ENCODE measurements at regions not wholly inside any gene's neighbourhood (a gene's known extent, or its start where the extent isn't known, plus 50 kb on each side); places are given as distances from the start of the nearest gene placed in this dataset.

DNA sequence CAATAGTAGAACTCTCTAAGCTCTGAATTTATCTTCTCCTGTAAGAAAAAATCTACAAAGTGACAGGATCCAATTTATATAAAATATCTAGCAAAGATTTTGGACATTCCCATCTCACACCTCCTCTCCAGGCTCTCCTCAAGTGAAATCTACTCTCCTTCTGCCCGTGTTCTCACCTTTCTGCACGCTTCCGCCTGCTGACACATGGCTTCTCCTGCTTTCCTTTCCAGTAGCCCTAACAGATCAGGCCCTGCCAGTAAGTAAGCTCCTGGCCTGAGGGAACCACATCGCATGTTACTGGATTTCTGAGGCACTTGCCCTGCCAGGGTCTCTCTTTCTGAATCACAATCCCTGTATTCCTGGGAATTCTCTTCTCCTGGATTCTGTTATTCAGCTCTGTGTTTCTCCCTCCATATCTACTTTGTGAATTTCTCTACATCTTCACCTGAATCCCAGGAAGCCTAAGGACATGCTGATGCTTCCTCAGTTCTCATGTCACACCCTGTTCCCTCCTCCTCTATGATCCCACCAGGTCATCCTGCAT, 53.3 kb upstream of the TOP3B start:
- DNase-seq (ENCODE audit: low spot score) = no peak
- in situ Hi-C loops (cut with MboI; ENCODE audit: low pct_unique_long_range_greater_than_20kb, low sequenced_read_pairs, unreplicated experiment) = loop anchor here (10.0 kb wide), 1 partner anchor 899 kb away; no protein-coding TSS in a partner anchor
- TF ChIP-seq, protein P1, sequence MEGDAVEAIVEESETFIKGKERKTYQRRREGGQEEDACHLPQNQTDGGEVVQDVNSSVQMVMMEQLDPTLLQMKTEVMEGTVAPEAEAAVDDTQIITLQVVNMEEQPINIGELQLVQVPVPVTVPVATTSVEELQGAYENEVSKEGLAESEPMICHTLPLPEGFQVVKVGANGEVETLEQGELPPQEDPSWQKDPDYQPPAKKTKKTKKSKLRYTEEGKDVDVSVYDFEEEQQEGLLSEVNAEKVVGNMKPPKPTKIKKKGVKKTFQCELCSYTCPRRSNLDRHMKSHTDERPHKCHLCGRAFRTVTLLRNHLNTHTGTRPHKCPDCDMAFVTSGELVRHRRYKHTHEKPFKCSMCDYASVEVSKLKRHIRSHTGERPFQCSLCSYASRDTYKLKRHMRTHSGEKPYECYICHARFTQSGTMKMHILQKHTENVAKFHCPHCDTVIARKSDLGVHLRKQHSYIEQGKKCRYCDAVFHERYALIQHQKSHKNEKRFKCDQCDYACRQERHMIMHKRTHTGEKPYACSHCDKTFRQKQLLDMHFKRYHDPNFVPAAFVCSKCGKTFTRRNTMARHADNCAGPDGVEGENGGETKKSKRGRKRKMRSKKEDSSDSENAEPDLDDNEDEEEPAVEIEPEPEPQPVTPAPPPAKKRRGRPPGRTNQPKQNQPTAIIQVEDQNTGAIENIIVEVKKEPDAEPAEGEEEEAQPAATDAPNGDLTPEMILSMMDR (IDR thresholded peaks at IDR 0.05; ENCODE audit: extremely low read depth, insufficient read depth, missing control alignments) = no peak

DNA sequence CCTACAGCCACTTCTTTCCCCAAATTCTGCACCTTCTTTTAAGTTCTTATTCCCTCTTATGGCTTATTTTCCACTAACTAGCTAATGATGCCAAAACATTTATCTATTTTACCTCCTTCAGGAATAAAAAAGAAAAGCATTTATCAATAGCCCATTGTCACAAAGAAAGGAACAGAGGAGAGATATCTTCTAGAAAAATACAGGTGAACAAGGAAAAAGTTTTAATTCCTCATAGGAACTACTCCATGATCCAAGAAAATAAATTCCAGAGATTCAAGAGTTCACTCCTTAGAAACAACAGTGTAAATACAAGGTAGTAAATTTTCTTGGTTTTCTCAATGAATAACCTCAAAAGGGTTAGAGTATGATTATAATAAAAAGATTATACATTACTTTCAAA, 52.6 kb upstream of the TOP3B start:
- TF ChIP-seq, protein P1 (IDR thresholded peaks at IDR 0.05; ENCODE audit: extremely low read depth, insufficient read depth, missing control alignments) = no peak
- in situ Hi-C loops (cut with MboI; ENCODE audit: low pct_unique_long_range_greater_than_20kb, low sequenced_read_pairs, unreplicated experiment) = loop anchor here (10.0 kb wide), 1 partner anchor 900 kb away; no protein-coding TSS in a partner anchor
- no peak for DNase-seq (ENCODE audit: low spot score)

DNA sequence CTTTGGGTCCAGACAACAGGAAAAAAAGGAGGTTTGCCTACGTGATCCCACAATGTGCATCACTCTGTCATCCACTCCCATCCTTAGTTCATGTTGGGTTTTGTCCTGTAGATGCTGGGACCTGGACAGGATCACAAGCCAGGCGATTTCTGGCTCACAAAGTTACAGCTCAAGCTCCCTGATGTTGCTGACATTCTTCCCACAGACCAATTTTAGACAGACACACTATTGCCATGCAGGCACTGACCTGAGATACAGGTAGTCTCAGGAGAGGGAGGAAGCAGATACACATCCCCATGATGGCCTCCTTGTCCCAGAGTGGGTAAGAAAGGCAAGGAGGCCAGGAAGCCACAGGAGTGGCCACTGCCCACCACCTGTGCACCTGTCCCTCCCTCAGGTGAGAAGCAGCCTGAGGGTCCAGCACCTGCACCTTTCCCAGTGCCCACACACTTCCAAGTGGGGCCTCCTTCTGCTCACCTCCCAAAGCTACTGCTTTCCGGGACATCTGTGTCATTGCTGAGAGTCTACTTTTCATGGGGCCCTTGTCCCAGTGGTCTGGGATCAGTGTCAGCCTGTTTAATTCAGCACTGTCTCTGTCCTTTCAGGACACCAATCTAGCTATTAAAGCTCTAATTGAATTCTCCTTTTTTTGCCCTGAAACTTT, 52.0 kb upstream of the TOP3B start:
- in situ Hi-C loops (cut with MboI; ENCODE audit: low pct_unique_long_range_greater_than_20kb, low sequenced_read_pairs, unreplicated experiment) = loop anchor here (10.0 kb wide), 1 partner anchor 900 kb away; no protein-coding TSS in a partner anchor
- DNase-seq (ENCODE audit: low spot score) = no peak
- TF ChIP-seq, protein P1 (IDR thresholded peaks at IDR 0.05; ENCODE audit: extremely low read depth, insufficient read depth, missing control alignments) = no peak

DNA sequence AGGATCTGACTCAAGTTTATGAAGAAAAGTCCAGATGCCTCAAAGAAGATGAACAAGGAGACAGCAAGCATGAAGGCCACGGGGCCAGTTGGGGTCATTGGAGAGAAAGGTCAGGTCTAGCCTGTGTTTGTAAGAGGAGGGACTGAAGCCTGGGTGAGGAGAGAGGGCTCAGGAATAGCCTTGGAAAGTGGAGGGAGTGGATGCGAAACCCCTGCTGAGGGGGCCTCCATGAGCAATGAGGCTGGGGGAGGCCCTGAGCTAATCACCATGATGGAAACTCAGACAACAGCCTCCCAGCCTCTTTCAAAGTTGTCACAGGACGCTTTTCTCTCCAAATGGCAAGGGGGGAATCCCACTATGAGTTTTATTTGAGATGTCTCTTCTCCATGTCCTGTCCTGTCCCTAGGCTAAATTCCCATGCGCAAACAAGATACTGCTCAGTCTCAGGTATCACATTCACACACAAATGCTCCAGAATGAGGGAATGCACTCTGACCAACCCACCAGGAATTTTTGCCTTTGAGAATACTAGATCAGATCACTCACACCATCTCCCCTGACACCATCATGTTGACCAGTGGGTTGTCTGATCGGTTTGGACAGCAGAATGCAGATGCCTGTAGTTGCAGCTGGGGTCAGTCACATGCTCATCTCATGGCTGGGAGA, 51.3 kb upstream of the TOP3B start:
- TF ChIP-seq, protein P1 (IDR thresholded peaks at IDR 0.05; ENCODE audit: extremely low read depth, insufficient read depth, missing control alignments) = no peak
- in situ Hi-C loops (cut with MboI; ENCODE audit: low pct_unique_long_range_greater_than_20kb, low sequenced_read_pairs, unreplicated experiment) = loop anchor here (10.0 kb wide), 1 partner anchor 901 kb away; no protein-coding TSS in a partner anchor
- no peak for DNase-seq (ENCODE audit: low spot score)

DNA sequence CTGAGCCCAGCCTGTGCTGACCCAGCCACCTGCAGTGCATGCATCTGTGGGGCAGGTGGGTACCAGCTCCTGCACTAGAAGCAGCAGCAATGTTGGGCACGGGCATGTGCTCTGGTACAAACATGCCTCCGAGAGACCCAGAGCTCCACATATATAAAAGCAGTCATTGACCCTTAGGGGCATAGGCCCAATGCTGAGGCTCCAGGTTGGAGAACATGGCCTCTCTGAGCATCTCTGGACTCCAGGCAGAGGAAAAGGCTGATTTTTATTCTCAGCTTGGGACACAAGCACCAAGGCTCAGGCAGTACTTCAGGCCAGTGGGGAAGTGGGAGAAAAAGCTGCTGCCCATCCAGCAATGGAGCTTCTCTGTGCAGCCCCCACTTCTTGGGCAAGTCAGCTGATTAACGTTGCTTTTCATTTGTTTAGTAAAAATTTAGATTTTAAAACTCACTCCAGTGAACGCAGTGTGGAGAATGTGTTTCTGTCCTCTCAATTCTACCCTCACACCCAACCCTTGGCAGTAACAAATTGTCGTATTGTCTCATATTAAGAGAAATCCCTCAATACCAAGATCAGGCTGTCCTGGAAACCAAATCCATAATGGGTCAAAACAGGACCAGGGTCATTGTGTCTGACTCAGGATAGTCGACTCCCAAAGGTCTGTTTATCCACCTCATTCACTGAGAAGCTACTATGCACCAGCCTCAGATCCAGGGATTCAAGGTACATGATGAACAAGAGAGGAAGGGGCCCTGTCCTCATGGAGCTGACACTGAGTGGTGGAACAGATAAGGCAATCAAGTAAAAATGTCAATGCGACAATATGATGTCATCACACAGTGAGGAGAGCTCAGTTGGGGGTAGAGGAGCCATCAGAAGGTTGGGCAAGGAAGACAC, 50.6 kb upstream of the TOP3B start:
- in situ Hi-C loops (cut with MboI; ENCODE audit: low pct_unique_long_range_greater_than_20kb, low sequenced_read_pairs, unreplicated experiment) = loop anchor here (10.0 kb wide), 1 partner anchor 902 kb away; no protein-coding TSS in a partner anchor
- TF ChIP-seq, protein P1 (IDR thresholded peaks at IDR 0.05; ENCODE audit: extremely low read depth, insufficient read depth, missing control alignments) = no peak
- DNase-seq (ENCODE audit: low spot score) = no peak

Measured in GM13977 (cell line).